OCI-LY7 (cell line): ENCODE measurements at regions not wholly inside any gene's neighbourhood (a gene's known extent, or its start where the extent isn't known, plus 50 kb on each side); places are given as distances from the start of the nearest gene placed in this dataset.

ENCODE experiments used
- CTCF ChIP-seq: fragments of 200-600 bp; sonication (generic); conservative IDR thresholded peaks from 2 replicates; pipeline ENCODE4 v1.5.1; 2014; ENCODE audit warnings: mild to moderate bottlenecking, antibody characterized with exemption, low read length, moderate library complexity, mixed read lengths
- EZH2phosphoT487 ChIP-seq: fragments of 200-600 bp; sonication (generic); IDR thresholded peaks from 2 replicates; pipeline ENCODE4 v1.6.1; 2018; ENCODE audit warnings: low read depth, borderline replicate concordance, mild to moderate bottlenecking, mixed run types, antibody characterized with exemption, low read length, moderate library complexity, mixed read lengths

- TF ChIP-seq EZH2phosphoT487 (no peak), CTCF (no peak)
Measured at GRCh38 chr1:98399218-98399617, 262.3 kb upstream of the SNX7 start.
